IPS-15b (cell line): ENCODE measurements at regions not wholly inside any gene's neighbourhood (a gene's known extent, or its start where the extent isn't known, plus 50 kb on each side); places are given as distances from the start of the nearest gene placed in this dataset.
"Not testable (repeated sequence)": the region's sequence is repeated elsewhere in the genome, so short reads cannot be mapped to it uniquely, and the experiment has no call there.

Source experiments
- H3K27me3 ChIP-seq: one replicate; pipeline ENCODE4 v1.6.1; 2013; ENCODE audit warnings: low read length; ENCODE audit not compliant: control insufficient read depth, insufficient read depth
- H3K36me3 ChIP-seq: one replicate; pipeline ENCODE4 v1.6.1; 2013; ENCODE audit warnings: low read length; ENCODE audit not compliant: control insufficient read depth, insufficient read depth
- H3K4me1 ChIP-seq: one replicate; pipeline ENCODE4 v1.6.1; 2013; ENCODE audit warnings: mild to moderate bottlenecking, low read length; ENCODE audit not compliant: control insufficient read depth, insufficient read depth
- H3K4me3 ChIP-seq: one replicate; pipeline ENCODE4 v1.5.1; 2013; ENCODE audit warnings: low read depth, low read length
- H3K9ac ChIP-seq: one replicate; pipeline ENCODE4 v1.6.1; 2013; ENCODE audit warnings: low read depth, mild to moderate bottlenecking, low read length
- H3K9me3 ChIP-seq: one replicate; pipeline ENCODE4 v1.6.1; 2013; ENCODE audit warnings: mild to moderate bottlenecking, low read length; ENCODE audit not compliant: control insufficient read depth, insufficient read depth

GRCh38 chr16:27641260-27641659 lies 91.3 kb downstream of the KATNIP start:
- Histone ChIP-seq H3K9me3 (no peaks in the 10 kb centered on the region), H3K4me3 (no peak overlapping the region), H3K36me3 (no peaks in the 10 kb centered on the region), H3K9ac (no peak overlapping the region), H3K27me3 (no peaks in the 10 kb centered on the region), H3K4me1 (peaks cover 4% of the 10 kb centered on the region)

GRCh38 chr16:27641734-27642415 lies 91.9 kb downstream of the KATNIP start:
- H3K36me3 ChIP-seq = not testable (repeated sequence)

DNA sequence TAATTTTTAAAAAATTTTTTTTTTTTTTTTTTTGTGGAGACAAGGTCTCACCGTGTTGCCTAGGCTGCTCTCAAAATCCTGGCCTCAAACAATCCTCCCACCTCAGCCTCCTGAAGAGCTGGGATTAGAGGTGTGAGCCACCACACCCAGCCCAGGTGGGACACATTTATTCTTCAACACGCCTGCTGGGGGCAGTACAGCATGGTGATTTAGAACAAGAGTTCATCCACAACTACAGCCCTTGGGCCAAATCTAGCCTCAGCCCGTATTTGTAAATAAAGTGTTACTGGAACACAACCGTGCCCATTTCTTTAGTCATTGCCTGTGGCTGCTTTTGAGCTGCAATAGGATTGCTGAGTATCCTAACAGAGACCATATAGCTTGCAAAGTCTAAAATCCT lies 92.8 kb downstream of the KATNIP start:
- H3K36me3 ChIP-seq = no peaks in the 10 kb centered on the region
- H3K4me1 ChIP-seq = peaks cover 4% of the 10 kb centered on the region
- H3K9ac ChIP-seq = no peak overlapping the region
- no peaks in the 10 kb centered on the region for H3K9me3 ChIP-seq
- H3K27me3 ChIP-seq = no peaks in the 10 kb centered on the region
- H3K4me3 ChIP-seq = no peak overlapping the region

More at GRCh38 chr16:27641734-27642415, 91.9 kb downstream of the KATNIP start:
- H3K4me1 ChIP-seq, H3K4me3 ChIP-seq, H3K9ac ChIP-seq, H3K27me3 ChIP-seq, H3K9me3 ChIP-seq: not testable (repeated sequence)

DNA sequence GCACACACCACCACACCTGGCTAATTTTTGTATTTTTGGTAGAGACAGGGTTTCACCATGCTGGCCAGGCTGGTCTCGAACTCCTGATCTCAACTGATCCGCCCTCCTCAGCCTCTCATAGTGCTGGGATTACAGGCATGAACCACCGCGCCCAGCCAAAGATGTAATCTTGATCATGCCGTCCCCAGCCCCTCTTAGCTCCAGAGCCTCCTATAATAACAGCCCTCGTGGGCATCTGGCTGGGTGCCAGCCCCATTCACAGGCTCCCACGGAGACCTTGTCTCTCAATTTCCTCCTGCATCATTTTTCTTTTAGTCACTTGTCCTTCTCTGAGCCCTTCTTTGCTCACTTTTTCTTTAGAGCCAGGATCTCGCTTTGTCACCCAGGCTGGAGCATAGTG lies 94.2 kb downstream of the KATNIP start:
- no peaks in the 10 kb centered on the region for H3K27me3 ChIP-seq
- H3K9me3 ChIP-seq = no peaks in the 10 kb centered on the region
- H3K9ac ChIP-seq = no peak overlapping the region
- H3K4me3 ChIP-seq = no peak overlapping the region
- peaks cover 4% of the 10 kb centered on the region for H3K4me1 ChIP-seq
- H3K36me3 ChIP-seq = no peaks in the 10 kb centered on the region

DNA sequence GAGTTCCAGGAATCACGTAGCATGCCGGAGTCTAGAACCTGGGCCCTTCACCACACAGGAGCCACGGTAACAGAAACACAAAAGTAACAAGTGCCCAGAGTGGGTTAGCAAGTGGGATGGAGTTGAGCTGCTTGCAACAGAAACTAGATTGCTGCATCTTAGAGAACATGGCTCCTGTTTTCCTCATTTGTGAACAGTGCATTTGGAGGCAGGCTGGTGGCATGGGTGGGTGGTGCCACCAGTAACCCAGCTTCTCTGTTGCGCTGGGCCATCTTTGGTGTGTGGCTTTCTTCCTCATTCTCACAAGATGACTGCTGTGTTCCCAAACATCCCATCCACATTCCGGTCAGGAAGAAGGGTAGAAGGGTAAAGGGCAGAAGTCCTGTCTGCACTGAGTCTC lies 95.5 kb downstream of the KATNIP start:
- H3K4me1 ChIP-seq = no peaks in the 10 kb centered on the region
- H3K4me3 ChIP-seq = no peak overlapping the region
- no peaks in the 10 kb centered on the region for H3K9me3 ChIP-seq
- no peak overlapping the region for H3K9ac ChIP-seq
- no peaks in the 10 kb centered on the region for H3K36me3 ChIP-seq
- H3K27me3 ChIP-seq = no peaks in the 10 kb centered on the region

GRCh38 chr16:27646806-27647205 lies 96.9 kb downstream of the KATNIP start:
- Histone ChIP-seq H3K36me3 (no peaks in the 10 kb centered on the region), H3K9me3 (no peaks in the 10 kb centered on the region), H3K4me1 (no peaks in the 10 kb centered on the region), H3K4me3 (no peak overlapping the region), H3K9ac (no peak overlapping the region), H3K27me3 (no peaks in the 10 kb centered on the region)

- H3K4me1 ChIP-seq = peaks cover 6% of the 10 kb centered on the region
- no peak overlapping the region for H3K9ac ChIP-seq
- H3K4me3 ChIP-seq = no peak overlapping the region
- no peaks in the 10 kb centered on the region for H3K9me3 ChIP-seq
- no peaks in the 10 kb centered on the region for H3K36me3 ChIP-seq
- H3K27me3 ChIP-seq = no peaks in the 10 kb centered on the region
Measured at GRCh38 chr16:27649021-27649420, 99.1 kb downstream of the KATNIP start.

- H3K4me1 ChIP-seq = peaks cover 6% of the 10 kb centered on the region
- no peak overlapping the region for H3K4me3 ChIP-seq
- no peaks in the 10 kb centered on the region for H3K27me3 ChIP-seq
- H3K36me3 ChIP-seq = no peaks in the 10 kb centered on the region
- no peaks in the 10 kb centered on the region for H3K9me3 ChIP-seq
- no peak overlapping the region for H3K9ac ChIP-seq
Measured at GRCh38 chr16:27650073-27650701, 100.2 kb downstream of the KATNIP start.

DNA sequence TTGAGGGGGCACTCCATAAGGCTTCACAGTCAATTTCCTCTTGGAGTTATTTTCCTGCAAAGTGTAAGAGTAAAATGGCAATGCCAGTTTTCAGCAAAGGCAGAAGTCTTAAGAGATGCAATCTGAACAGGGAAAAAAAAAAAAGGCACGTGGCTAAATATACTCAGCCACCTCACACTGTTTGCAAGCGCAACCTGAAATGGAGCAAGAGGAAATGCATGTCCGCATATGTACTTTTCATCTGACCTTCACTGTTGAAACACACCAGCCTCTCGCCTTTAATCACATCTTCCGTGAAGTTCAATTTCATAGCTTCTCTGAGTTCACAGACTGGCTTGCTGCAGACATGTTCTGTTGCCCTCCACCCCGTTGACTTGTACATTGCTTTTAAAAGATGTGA lies 101.4 kb downstream of the KATNIP start:
- H3K4me1 ChIP-seq = peaks cover 6% of the 10 kb centered on the region
- H3K36me3 ChIP-seq = no peaks in the 10 kb centered on the region
- H3K27me3 ChIP-seq = no peaks in the 10 kb centered on the region

GRCh38 chr16:27657811-27658210 lies 107.9 kb downstream of the KATNIP start:
- no peak overlapping the region for H3K9ac ChIP-seq
- no peaks in the 10 kb centered on the region for H3K36me3 ChIP-seq
- H3K4me3 ChIP-seq = no peak overlapping the region
- H3K4me1 ChIP-seq = peaks cover 6% of the 10 kb centered on the region
- no peaks in the 10 kb centered on the region for H3K9me3 ChIP-seq
- no peaks in the 10 kb centered on the region for H3K27me3 ChIP-seq

More for the DNA sequence above, 101.4 kb downstream of the KATNIP start:
- Histone ChIP-seq H3K9ac (no peak overlapping the region), H3K4me3 (no peak overlapping the region), H3K9me3 (no peaks in the 10 kb centered on the region)

GRCh38 chr16:27660507-27660906 lies 110.6 kb downstream of the KATNIP start:
- H3K9ac ChIP-seq = no peak overlapping the region
- H3K27me3 ChIP-seq = no peaks in the 10 kb centered on the region
- no peak overlapping the region for H3K4me3 ChIP-seq
- H3K36me3 ChIP-seq = no peaks in the 10 kb centered on the region
- H3K9me3 ChIP-seq = no peaks in the 10 kb centered on the region
- H3K4me1 ChIP-seq = no peaks in the 10 kb centered on the region

GRCh38 chr16:27663235-27663634 lies 113.3 kb downstream of the KATNIP start:
- H3K9ac ChIP-seq, H3K27me3 ChIP-seq, H3K4me3 ChIP-seq, H3K36me3 ChIP-seq, H3K4me1 ChIP-seq, H3K9me3 ChIP-seq: not testable (repeated sequence)
